ENCODE measurements at regions not wholly inside any gene's neighbourhood (a gene's known extent, or its start where the extent isn't known, plus 50 kb on each side); places are given as distances from the start of the nearest gene placed in this dataset.
"Not testable (repeated sequence)": the region's sequence is repeated elsewhere in the genome, so short reads cannot be mapped to it uniquely, and the experiment has no call there.

GRCh38 chr2:111522231-111522768 lies 361.7 kb downstream of the ANAPC1 start:
- in situ Hi-C loops (cut with HindIII; ENCODE audit: low sequenced_read_pairs): no loop called here

DNA sequence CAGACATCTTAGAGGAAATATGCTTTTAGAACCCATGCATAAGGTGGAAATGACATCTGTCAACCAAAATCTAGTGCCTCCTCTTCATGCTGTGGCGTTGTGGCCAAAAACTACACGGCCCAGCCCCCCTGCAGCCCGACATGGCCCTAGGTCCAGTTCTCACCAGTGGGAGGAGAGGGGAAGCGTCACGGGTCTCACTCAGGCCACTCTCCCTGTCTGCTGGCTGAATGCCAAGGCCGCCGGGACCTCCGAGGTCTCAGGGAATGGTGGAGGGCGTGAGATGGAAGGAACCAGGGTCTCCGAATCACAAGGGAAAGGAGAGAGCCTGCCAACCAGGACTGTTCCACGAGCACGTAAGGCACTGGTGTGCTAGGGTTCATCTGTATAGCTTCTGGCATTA lies 361.0 kb downstream of the ANAPC1 start:
- in situ Hi-C loops (cut with HindIII; ENCODE audit: low sequenced_read_pairs): no loop called here

DNA sequence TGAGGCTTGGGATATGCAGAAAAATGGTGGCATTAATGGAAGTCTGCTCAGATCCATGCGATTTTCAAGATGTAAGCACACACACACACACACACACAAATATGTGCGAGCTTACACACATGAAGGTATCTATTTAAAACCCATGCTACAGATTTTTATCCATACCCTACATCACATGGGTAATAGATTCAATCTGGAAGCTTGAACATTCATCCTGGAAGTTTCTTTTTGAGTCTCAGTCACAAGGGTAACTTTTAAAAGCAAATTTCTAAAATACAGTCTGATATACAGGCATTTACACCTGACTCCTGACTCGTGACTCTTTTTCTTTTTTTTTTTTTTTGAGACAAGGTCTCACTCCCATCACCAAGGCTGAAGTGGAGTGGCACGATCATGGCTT lies 359.0 kb downstream of the ANAPC1 start:
- in situ Hi-C loops (cut with HindIII; ENCODE audit: low sequenced_read_pairs): not testable (repeated sequence)

- in situ Hi-C loops (cut with HindIII; ENCODE audit: low sequenced_read_pairs): not testable (repeated sequence)
Measured at GRCh38 chr2:111526041-111526639, 357.9 kb downstream of the ANAPC1 start.

DNA sequence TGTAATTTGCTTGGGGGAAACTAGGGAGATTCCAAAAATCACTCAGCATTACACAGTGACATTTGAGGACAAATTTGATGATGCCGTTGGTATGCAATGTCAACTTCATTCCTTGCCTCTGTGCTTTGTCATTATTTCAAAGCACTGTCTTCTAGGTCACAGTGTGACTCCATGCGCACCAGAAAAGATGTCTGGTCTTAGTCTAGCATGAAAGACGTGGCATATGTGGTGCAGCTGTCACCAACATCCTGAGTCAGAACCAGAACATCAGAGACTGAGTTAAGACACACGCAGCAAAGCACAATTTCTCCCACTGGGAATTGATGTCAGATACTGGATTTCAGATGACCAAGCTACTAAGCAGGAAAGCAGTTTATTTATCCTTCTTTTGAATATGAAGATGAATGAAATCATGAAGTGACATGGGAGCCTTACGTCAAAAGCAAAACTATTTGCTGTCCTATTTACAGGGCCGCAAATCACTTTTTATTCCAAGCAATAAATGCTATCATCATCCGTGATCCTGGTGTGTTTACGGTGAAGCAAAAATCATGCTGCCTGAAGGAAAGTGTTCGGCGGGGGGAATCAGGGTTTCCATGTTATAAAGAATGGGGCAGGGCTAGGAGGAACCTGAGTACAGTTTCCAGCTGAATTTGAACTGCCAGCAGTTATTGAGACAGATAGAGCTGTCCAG lies 356.1 kb downstream of the ANAPC1 start:
- in situ Hi-C loops (cut with HindIII; ENCODE audit: low sequenced_read_pairs): not testable (repeated sequence)

- in situ Hi-C loops (cut with HindIII; ENCODE audit: low sequenced_read_pairs): not testable (repeated sequence)
Measured at GRCh38 chr2:111529022-111529421, 355.0 kb downstream of the ANAPC1 start.

DNA sequence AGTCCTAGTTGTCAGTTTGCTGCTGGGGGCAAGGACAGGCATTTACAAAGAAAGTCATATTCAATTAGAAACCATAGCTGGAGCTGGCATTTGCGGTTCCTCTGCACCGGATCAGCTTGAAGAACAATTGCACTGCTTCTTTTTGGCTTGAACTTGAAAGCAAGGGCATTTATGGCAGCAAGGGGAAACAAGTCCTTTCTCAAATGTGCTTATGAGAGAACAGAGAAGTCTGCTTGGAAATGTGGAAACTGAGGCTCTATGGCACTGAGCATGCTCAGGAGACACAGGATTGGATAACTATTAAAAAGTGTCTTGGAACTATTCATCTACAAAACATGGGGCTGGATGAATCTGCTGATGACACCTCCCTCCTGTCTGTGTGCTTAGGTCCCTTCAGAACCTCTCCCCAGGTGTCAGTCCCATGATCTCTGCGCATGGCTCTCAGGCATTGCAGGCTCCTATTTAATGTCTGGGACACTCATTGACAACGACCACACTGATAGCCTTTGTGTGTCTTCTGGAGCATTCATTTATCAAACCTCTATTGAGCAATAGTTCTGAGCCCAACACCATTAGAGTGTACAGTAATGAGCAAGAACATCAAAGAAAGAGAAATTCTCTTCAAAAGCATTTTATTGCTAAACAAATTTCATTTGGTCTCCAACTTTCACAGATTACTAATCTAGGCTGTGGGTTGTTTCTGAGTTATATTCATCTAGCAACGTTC lies 353.6 kb downstream of the ANAPC1 start:
- in situ Hi-C loops (cut with HindIII; ENCODE audit: low sequenced_read_pairs): not testable (repeated sequence)

DNA sequence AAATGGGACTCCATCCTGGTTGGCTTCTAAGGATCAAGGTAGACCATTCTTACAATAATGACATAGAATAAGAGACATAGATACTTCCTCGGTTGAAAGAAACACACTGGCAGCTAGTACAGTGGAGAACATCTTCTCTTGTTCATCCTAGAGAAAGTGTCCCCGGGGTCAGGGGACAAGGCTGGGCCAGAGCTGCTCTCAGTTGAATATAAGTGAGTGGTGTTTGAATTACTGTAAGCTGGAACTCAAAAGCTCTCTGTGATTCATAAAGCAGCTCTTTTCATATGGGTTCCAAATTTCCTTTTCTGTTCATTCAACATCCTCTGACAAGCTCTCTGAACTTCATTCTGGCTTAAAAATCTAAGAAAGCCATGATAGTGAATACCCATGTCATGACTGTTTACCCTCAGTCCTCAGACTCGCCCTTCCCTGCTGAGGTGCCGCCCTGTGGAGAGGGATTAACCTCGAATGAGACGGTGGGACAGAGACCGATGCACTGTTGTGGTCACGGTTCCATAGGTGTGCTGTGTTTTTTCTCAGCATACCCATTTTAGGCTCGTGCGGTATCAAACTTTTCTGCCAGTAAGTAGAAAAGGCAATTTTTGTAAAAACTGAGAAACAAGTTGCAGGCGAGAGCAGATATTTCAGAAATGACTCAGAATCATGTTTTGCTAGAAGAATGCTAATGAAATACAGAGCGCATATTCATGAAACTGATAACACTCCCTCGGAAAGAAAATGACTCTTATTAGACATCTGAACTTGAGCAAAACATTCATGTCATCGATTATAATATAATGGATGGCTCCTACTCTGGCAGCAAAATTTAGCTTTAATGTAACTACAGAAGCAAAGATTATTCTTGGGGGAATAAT lies 351.1 kb downstream of the ANAPC1 start:
- in situ Hi-C loops (cut with HindIII; ENCODE audit: low sequenced_read_pairs): not testable (repeated sequence)

DNA sequence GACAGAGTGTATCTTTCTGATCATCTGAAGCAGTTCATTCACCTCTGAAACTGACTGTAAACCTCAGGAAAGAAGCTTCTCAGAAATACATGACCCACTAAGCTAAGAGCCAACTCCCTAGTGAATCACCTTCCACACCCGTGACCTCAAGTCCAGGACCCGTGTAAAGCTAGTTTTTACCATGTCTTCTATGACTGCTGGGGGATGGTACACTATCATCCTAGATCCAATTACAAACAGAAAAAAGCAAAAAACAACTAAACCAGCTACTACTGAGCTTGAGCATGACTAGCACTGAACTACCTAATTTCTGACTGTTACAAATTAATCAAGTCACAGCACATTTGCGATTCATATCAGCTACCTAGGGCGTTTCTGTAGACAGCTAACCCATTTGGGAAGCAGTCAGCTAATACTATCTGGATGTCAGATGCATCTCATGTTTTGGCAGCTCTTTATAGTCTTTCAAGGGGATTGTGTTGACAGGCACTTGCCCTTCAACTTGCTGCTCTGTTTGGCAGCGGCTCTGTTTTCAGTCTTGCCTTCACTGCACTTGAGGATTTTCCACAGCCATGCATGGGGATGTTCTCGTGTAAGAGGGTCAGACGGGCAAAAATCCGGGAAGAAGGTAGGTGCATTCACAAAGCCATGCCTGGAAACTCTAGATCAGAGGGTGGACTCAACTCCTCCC lies 350.3 kb downstream of the ANAPC1 start:
- in situ Hi-C loops (cut with HindIII; ENCODE audit: low sequenced_read_pairs): not testable (repeated sequence)

GRCh38 chr2:111534910-111535352 lies 349.1 kb downstream of the ANAPC1 start:
- in situ Hi-C loops (cut with HindIII; ENCODE audit: low sequenced_read_pairs): no loop called here

- in situ Hi-C loops (cut with HindIII; ENCODE audit: low sequenced_read_pairs): no loop called here
Measured at GRCh38 chr2:111535404-111535803, 348.6 kb downstream of the ANAPC1 start.

GRCh38 chr2:111537078-111537655 lies 346.8 kb downstream of the ANAPC1 start:
- in situ Hi-C loops (cut with HindIII; ENCODE audit: low sequenced_read_pairs): no loop called here

DNA sequence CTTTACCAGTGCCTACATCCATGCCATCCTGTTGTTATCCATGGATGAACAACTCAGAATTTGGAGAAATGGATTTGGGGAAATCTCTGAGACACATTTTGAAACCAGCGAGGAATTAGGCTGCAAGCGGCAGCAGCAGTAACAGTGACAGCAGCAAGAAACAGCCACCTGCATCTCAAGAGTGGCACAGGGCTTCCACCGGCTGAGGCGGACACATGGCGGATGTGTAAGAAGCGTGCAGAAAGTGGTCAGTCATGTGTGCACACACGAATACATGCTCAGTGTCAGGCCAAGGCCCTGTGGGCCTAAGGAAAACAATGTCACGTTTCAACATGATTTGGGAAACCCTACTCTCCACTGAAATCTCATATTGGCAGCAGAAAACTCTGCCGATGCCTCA lies 344.0 kb downstream of the ANAPC1 start:
- in situ Hi-C loops (cut with HindIII; ENCODE audit: low sequenced_read_pairs): not testable (repeated sequence)

GRCh38 chr2:111542120-111542774 lies 341.7 kb downstream of the ANAPC1 start:
- in situ Hi-C loops (cut with HindIII; ENCODE audit: low sequenced_read_pairs): not testable (repeated sequence)

GRCh38 chr2:111544006-111544405 lies 340.0 kb downstream of the ANAPC1 start:
- in situ Hi-C loops (cut with HindIII; ENCODE audit: low sequenced_read_pairs): not testable (repeated sequence)

DNA sequence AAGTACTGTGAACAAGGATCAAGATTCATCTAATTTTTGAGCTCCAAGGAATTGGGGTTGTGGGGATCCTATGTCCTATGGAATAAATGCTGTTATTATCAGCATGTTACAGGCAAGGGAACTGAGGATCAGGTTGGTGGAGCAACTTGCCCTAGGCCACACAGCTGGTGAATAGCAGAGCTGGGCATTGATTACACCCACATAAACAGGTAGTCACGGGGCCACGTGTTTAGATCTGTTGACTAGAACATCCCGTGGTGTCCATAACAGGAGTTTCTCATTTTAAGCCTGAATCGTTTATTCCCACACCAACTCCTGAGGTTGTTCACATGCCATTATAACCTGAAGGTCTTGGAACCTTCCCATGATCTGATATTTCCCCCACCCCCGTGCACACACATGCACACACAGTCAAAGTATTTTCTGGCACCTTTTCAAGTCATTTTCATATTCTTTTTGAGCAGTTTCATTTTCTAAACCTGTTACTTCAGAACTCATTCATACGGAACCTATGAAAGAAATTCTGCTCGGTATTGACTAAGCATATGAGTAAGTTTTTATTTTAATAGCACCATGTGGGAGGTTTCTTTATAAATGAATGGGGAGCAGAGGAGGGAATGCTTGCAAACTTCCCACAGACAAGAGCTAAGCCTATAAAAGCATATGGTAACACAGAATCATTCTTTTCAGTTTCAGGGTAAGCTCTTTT lies 338.1 kb downstream of the ANAPC1 start:
- in situ Hi-C loops (cut with HindIII; ENCODE audit: low sequenced_read_pairs): not testable (repeated sequence)

DNA sequence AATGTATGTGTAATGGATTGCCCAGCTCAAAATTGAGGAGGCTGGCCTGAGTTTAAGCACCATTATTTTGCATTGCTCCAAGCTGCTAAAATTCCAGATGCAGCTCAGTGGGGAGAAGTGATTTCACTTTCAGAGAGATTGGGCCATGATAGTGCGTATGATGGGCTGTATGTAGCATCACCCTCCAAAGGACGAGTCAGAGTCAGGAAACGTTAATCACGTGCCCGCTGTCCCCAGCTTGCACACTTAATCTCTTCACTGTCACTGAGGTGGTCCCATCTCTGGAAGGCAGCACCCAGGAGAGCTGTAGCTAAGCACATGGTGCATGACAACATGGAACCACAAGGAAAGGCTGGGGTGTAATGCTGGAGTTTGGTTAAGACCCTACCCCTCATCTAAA lies 337.4 kb downstream of the ANAPC1 start:
- in situ Hi-C loops (cut with HindIII; ENCODE audit: low sequenced_read_pairs): not testable (repeated sequence)

GRCh38 chr2:111549174-111549573 lies 334.8 kb downstream of the ANAPC1 start:
- in situ Hi-C loops (cut with HindIII; ENCODE audit: low sequenced_read_pairs): not testable (repeated sequence)

DNA sequence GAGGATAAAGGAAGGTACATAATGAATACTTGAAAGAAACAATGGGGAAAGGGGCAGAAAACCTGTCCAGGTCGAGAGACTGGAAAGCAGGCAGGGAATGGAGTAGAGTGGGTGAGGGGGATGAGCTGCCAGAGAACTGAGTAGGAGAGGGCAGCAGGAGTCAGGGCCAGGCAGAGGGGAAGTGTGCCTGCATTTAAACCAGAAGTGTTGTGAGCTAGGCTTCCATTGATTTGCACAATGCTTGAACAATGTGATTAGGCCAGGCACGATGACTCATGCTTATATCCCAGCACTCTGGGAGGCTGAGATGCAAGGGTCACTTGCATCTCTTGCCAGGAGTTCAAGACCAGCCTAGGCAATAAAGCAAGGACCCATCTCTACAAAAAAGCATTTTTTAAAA lies 332.6 kb downstream of the ANAPC1 start:
- in situ Hi-C loops (cut with HindIII; ENCODE audit: low sequenced_read_pairs): not testable (repeated sequence)
